SK-N-MC (cell line): ENCODE measurements at regions not wholly inside any gene's neighbourhood (a gene's known extent, or its start where the extent isn't known, plus 50 kb on each side); places are given as distances from the start of the nearest gene placed in this dataset.

Source experiments
- EZH2 ChIP-seq: fragments of 200-600 bp; sonication (generic); IDR thresholded peaks from one replicate; pipeline ENCODE4 v1.6.1; 2017; ENCODE audit warnings: antibody characterized with exemption
- FOXP2 ChIP-seq: optimal IDR thresholded peaks from 2 replicates; pipeline ENCODE3; 2011; ENCODE audit warnings: mild to moderate bottlenecking, moderate library complexity; ENCODE audit not compliant: insufficient read depth; ENCODE audit errors: extremely low read length, control extremely low read depth
- POLR2AphosphoS5 ChIP-seq: IDR thresholded peaks from 2 replicates; pipeline ENCODE4 v1.6.1; 2012; ENCODE audit warnings: mild to moderate bottlenecking, low read depth, low read length, borderline replicate concordance

DNA sequence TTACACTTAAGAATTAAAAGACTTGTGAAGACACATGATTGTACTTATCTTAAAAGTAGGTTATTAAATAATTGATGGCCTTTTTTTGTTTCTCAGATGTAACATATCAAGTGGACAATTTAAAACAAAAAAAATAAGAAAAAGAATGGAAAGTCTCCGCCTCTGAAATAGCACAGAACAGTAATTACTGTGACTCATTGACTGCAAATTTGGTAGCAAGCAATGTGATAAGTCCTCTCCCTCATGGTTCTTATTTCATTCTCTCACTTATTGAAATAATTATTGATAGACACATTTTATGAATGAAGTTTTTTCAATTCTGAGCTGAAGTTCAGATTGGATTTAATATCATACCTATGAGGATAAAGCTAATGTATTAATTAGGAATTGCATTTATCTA is 717.9 kb upstream of the LUZP2 start:
- no peak for TF ChIP-seq POLR2AphosphoS5
- no peak for TF ChIP-seq EZH2
- TF ChIP-seq FOXP2: no peak
